ENCODE measurements at regions not wholly inside any gene's neighbourhood (a gene's known extent, or its start where the extent isn't known, plus 50 kb on each side); places are given as distances from the start of the nearest gene placed in this dataset.
A peak's percentile ranks its signal among the peaks of the same experiment; 100 is the strongest.

GRCh38 chr21:31558189-31558961 lies 101.1 kb upstream of the SOD1 start:
- peak; percentile 81 for TF ChIP-seq TAF1 (IDR thresholded peaks at IDR 0.05; ENCODE audit: low read depth)
- TF ChIP-seq POLR2AphosphoS5 (IDR thresholded peaks at IDR 0.05) = peak; percentile 71
- TF ChIP-seq, protein P1, sequence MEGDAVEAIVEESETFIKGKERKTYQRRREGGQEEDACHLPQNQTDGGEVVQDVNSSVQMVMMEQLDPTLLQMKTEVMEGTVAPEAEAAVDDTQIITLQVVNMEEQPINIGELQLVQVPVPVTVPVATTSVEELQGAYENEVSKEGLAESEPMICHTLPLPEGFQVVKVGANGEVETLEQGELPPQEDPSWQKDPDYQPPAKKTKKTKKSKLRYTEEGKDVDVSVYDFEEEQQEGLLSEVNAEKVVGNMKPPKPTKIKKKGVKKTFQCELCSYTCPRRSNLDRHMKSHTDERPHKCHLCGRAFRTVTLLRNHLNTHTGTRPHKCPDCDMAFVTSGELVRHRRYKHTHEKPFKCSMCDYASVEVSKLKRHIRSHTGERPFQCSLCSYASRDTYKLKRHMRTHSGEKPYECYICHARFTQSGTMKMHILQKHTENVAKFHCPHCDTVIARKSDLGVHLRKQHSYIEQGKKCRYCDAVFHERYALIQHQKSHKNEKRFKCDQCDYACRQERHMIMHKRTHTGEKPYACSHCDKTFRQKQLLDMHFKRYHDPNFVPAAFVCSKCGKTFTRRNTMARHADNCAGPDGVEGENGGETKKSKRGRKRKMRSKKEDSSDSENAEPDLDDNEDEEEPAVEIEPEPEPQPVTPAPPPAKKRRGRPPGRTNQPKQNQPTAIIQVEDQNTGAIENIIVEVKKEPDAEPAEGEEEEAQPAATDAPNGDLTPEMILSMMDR (IDR thresholded peaks at IDR 0.05; ENCODE audit: poor library complexity, severe bottlenecking) = no peak

All from neural cell (in vitro differentiated cells).